ENCODE measurements at regions not wholly inside any gene's neighbourhood (a gene's known extent, or its start where the extent isn't known, plus 50 kb on each side); places are given as distances from the start of the nearest gene placed in this dataset.
A peak's percentile ranks its signal among the peaks of the same experiment; 100 is the strongest.

- DNase-seq = no peak
Observed at GRCh38 chr16:62954144-62955032, 918.1 kb upstream of the CDH8 start.

GRCh38 chr16:62950351-62950750, 914.1 kb upstream of the CDH8 start:
- no peak for DNase-seq

GRCh38 chr16:62940569-62940968, 904.3 kb upstream of the CDH8 start:
- DNase-seq = no peak

- DNase-seq = no peak
Observed at GRCh38 chr16:62939687-62940086, 903.4 kb upstream of the CDH8 start.

- DNase-seq = no peak
Observed at GRCh38 chr16:62933929-62934328, 897.7 kb upstream of the CDH8 start.

GRCh38 chr16:62929593-62929992, 893.4 kb upstream of the CDH8 start:
- no peak for DNase-seq

GRCh38 chr16:62927122-62927521, 890.9 kb upstream of the CDH8 start:
- no peak for DNase-seq

- no peak for DNase-seq
Observed at GRCh38 chr16:62926121-62926801, 890.0 kb upstream of the CDH8 start.

- DNase-seq = no peak
Observed at GRCh38 chr16:62921904-62922303, 885.7 kb upstream of the CDH8 start.

- no peak for DNase-seq
Observed at GRCh38 chr16:62913924-62914323, 877.7 kb upstream of the CDH8 start.

GRCh38 chr16:62913333-62913732, 877.1 kb upstream of the CDH8 start:
- no peak for DNase-seq

- DNase-seq = no peak
Observed at GRCh38 chr16:62909597-62909996, 873.4 kb upstream of the CDH8 start.

- no peak for DNase-seq
Observed at GRCh38 chr16:62907562-62907961, 871.3 kb upstream of the CDH8 start.

GRCh38 chr16:62903961-62904502, 867.8 kb upstream of the CDH8 start:
- DNase-seq = no peak

GRCh38 chr16:62899737-62900136, 863.5 kb upstream of the CDH8 start:
- DNase-seq = no peak

GRCh38 chr16:62889097-62889496, 852.9 kb upstream of the CDH8 start:
- DNase-seq = no peak

- DNase-seq = no peak
Observed at GRCh38 chr16:62883509-62883908, 847.3 kb upstream of the CDH8 start.

GRCh38 chr16:62882552-62883221, 846.4 kb upstream of the CDH8 start:
- no peak for DNase-seq

- no peak for DNase-seq
Observed at GRCh38 chr16:62876133-62876532, 839.9 kb upstream of the CDH8 start.

- no peak for DNase-seq
Observed at GRCh38 chr16:62872339-62872738, 836.1 kb upstream of the CDH8 start.

- peak; percentile 2 for DNase-seq
Observed at GRCh38 chr16:62870554-62870953, 834.3 kb upstream of the CDH8 start.

GRCh38 chr16:62869837-62870236, 833.6 kb upstream of the CDH8 start:
- DNase-seq = no peak

- DNase-seq = no peak
Observed at GRCh38 chr16:62863139-62863538, 826.9 kb upstream of the CDH8 start.
